HTR-8/SVneo (cell line): ENCODE measurements at regions not wholly inside any gene's neighbourhood (a gene's known extent, or its start where the extent isn't known, plus 50 kb on each side); places are given as distances from the start of the nearest gene placed in this dataset.
"Not testable (repeated sequence)": the region's sequence is repeated elsewhere in the genome, so short reads cannot be mapped to it uniquely, and the experiment has no call there.

Experiments used
- DNase-seq: peaks from one replicate; pipeline ENCODE4 v3.0.0; 2011; ENCODE audit warnings: low spot score, mixed read lengths; ENCODE audit not compliant: insufficient read length
- FAIRE-seq: peaks from 2 replicates; lab custom pipeline; 2011; peaks lifted over from hg19 to GRCh38; lab: Jason Lieb, UNC

GRCh38 chr3:75237053-75237452, 427.1 kb upstream of the FRG2C start:
- FAIRE-seq (no peak), DNase-seq (no peak)

GRCh38 chr3:75237477-75237876, 426.7 kb upstream of the FRG2C start:
- DNase-seq (no peak), FAIRE-seq (no peak)

GRCh38 chr3:75241226-75241962, 422.7 kb upstream of the FRG2C start:
- not testable (repeated sequence) for DNase-seq, FAIRE-seq

- DNase-seq (no peak), FAIRE-seq (no peak)
Measured at GRCh38 chr3:75242012-75242735, 422.0 kb upstream of the FRG2C start.

- DNase-seq (no peak), FAIRE-seq (no peak)
Measured at GRCh38 chr3:75248974-75249373, 415.2 kb upstream of the FRG2C start.

GRCh38 chr3:75254685-75255084, 409.4 kb upstream of the FRG2C start:
- no peak for FAIRE-seq
- DNase-seq = no peak

- not testable (repeated sequence) for FAIRE-seq, DNase-seq
Measured at GRCh38 chr3:75258825-75259683, 405.1 kb upstream of the FRG2C start.

GRCh38 chr3:75260975-75261374, 403.2 kb upstream of the FRG2C start:
- not testable (repeated sequence) for DNase-seq, FAIRE-seq

GRCh38 chr3:75262661-75263060, 401.5 kb upstream of the FRG2C start:
- FAIRE-seq = no peak

GRCh38 chr3:75265897-75266296, 398.2 kb upstream of the FRG2C start:
- FAIRE-seq (no peak), DNase-seq (no peak)

More at GRCh38 chr3:75262661-75263060, 401.5 kb upstream of the FRG2C start:
- no peak for DNase-seq

GRCh38 chr3:75268576-75268975, 395.6 kb upstream of the FRG2C start:
- not testable (repeated sequence) for FAIRE-seq, DNase-seq

- DNase-seq, FAIRE-seq: not testable (repeated sequence)
Measured at GRCh38 chr3:75272237-75272636, 391.9 kb upstream of the FRG2C start.

- DNase-seq (no peak), FAIRE-seq (no peak)
Measured at GRCh38 chr3:75272691-75273090, 391.4 kb upstream of the FRG2C start.

GRCh38 chr3:75285531-75286148, 378.5 kb upstream of the FRG2C start:
- not testable (repeated sequence) for FAIRE-seq, DNase-seq

GRCh38 chr3:75288972-75289574, 375.1 kb upstream of the FRG2C start:
- FAIRE-seq, DNase-seq: not testable (repeated sequence)

- DNase-seq (no peak), FAIRE-seq (no peak)
Measured at GRCh38 chr3:75294124-75294523, 370.0 kb upstream of the FRG2C start.

GRCh38 chr3:75295013-75295412, 369.1 kb upstream of the FRG2C start:
- DNase-seq (no peak), FAIRE-seq (no peak)

GRCh38 chr3:75296858-75297257, 367.3 kb upstream of the FRG2C start:
- no peak for FAIRE-seq
- DNase-seq = no peak

- FAIRE-seq (no peak), DNase-seq (no peak)
Measured at GRCh38 chr3:75300606-75301005, 363.5 kb upstream of the FRG2C start.

GRCh38 chr3:75301050-75301449, 363.1 kb upstream of the FRG2C start:
- DNase-seq, FAIRE-seq: not testable (repeated sequence)
